GM19025 (cell line): ENCODE measurements at regions not wholly inside any gene's neighbourhood (a gene's known extent, or its start where the extent isn't known, plus 50 kb on each side); places are given as distances from the start of the nearest gene placed in this dataset.
"Not testable (repeated sequence)": the region's sequence is repeated elsewhere in the genome, so short reads cannot be mapped to it uniquely, and the experiment has no call there.

Experiments used
- ATAC-seq: cut with Tn5 transposase; IDR thresholded peaks from one replicate; pipeline ENCODE4 v1.9.1; 2021; ENCODE audit warnings: mild to moderate bottlenecking, low read depth, moderate library complexity; ENCODE audit not compliant: unreplicated experiment

DNA sequence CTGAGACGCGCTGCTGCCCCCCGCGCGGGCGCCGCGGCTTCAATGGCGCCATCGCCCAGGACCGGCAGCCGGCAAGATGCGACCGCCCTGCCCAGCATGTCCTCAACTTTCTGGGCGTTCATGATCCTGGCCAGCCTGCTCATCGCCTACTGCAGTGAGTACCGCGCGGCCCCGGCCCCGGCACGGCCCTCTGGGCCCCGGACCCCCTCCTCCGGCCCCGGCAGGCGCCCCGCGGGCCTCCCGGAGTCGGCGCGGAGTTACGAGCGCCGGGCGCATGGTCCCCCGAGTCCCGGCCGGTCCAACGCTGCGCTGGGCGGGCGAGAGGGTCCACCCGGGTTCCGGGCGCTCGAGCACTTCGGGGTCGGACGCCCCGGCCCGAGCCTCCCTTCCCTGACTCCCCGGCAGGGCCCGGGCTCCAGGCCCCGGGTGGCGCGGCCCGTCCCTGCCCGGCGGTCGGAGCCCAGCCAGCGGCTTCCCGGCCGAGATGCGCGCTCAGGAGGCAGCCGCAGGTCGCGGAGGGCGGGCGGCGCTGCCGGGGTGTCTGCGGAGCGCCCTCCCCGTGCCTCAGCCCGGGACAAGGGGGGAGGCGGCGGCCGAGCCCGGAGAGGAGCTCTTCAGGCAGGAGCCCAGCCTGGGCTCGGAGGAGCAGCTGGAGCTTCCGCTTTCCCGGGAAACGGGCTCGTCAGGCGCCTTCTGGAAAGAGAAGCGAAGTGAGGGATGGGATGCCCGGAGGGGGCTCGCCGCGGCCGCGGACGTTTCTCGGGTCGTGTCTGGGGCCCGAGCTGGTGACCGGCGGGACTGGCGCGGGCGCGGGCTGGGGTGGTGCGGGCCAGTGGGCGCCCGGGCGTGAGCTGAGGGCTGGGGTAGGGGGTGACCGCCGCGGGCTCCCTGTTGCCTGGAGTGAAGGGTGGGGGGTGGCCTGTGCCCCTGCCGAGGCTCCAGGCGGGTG lies 1337.8 kb downstream of the BRD1 start:
- ATAC-seq = no peak

DNA sequence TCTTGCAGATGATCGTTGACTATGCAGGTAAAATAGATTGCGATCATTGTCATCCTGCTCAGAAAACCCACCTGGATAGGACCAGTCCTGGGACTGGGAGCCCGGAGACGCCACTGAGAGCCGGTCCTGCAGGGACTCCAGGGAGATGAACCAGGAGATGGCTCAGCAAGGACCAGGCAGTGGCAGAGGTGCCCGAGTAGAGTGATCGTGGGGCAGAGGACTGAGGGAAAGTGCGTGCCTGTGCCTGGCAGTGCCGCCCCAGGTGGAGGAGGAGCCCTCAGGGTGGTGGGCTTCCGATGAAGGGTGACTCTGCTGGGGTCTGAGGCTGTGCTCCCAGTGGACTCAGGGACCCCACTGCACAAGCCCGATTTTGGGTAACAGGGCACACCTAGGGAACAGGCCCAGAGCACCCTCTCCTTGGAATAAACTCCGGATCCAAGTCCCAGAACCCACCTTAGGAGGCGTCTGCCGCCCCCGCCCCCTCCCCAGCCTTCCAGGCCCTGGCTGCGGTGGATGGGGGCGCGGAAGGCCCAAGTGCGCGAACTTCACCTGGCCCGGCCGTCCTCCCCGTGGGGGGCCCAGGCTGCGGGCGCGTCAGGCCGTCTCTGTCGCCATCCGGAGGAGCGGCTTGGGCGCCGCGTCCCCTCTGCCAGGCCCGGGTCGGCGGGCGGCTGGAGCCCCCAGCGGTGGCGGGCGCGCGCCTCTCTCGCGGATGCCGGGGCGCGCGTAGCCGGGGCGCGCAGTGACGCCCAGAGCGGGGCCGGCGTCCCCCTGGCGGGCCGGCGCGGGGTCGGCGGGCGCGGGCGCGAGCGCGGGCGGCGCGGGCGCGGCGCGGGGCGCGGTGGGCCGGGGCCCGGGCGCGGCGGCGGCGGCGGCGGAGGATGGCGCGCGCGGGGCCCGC lies 1338.8 kb downstream of the BRD1 start:
- ATAC-seq = no peak

DNA sequence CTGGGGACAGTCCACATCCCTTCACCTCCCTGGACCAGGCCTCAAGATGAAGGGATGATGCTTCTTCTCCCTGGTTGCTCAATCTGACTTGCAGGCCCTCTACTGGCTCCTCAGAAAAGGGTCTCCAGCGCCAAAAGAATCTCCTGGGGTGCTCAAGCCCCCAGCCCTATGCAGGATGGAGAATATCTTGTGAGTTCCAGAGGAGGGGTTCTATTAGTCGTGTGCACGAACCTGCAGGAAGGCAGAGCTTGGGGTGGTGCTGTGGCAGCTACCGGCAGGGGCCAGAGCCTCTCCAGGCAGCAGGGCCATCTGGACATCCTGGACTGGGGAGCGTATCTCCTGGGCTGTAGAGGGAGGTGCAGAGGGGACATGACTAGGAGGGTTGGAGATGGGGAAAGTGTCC lies 1339.5 kb downstream of the BRD1 start:
- ATAC-seq = no peak

DNA sequence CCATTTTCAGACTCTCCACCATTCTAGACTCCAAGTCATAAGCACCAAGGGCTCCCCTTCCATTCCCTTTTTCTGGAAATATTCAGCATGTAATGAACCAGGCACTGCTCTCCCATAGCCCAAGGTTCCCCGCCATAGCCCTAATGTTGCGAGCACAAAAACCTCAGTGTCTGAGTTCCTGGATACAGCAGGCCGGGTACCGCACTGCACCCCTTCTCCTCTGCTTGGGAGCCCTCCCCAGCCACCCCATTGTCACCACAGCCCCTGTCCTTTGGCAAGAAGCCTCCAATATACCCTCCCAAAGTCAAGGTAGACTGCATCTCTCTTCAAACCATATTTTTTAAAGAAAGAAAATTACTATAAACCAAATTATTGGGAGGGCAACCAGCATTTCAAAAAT lies 1341.1 kb downstream of the BRD1 start:
- no peak for ATAC-seq

DNA sequence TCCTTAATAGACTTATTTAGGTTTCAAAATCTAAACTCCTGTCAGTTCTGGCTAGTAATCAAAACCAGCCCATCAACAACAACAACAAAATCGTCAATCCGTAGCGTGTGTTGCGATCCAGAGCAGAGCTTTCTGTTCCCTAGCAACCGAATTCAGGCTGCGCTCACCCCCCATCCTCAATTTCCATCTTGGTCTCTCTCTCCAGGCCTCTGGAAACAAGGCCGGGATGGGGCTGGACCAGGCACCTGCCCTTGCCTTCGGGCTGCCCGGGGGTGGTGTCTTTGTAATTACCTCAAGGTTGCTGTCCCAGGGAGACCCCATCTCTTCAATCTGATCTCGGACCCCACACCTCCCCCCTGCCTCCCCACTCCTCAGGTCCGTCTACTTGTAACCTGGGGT lies 1341.5 kb downstream of the BRD1 start:
- no peak for ATAC-seq

DNA sequence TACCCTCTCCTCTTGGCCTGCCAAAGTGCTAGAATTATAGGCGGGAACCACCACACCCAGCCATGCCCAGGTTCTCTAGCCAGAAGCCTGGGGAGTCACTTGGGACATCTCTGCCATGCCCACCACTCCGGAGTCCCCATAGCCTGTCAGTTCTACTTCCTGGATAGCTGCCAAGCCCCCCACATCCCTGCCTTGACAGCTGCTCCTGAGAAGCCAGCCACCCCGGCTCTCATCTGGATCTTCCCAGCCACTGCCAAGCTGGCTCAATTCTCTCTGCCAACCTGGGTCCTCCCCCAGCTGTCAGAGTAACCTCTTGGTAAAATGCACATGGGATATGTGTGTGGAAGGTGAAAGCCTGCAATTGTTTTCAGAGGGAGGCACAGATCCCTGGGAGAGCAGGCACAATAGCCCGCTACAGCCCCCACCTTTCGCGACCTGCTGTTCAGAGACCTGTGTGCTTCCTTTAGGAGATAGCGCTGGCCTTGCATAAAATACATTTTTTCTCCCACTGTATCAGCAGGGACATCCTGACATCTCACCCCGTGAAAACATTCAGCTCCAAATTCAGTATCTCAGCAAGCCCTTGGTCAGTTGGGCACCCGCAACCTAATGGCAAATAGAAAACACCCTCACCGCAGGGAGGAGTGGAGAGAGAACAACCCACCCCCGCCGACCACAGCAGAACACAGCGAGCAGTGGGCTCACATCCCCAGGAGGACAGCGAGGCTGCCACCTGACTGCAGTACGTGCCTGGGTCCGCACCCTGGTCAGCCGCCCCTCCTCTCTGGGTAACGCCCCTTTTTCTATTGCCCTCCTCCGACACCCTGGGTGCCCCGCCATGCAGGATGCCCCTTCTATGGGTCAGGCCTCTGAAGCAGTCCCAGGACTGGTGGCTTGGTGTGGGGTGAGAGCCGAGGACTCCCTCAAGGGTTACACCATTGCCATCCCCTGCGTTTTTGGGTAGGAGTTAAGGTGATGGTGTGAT lies 1342.2 kb downstream of the BRD1 start:
- no peak for ATAC-seq

DNA sequence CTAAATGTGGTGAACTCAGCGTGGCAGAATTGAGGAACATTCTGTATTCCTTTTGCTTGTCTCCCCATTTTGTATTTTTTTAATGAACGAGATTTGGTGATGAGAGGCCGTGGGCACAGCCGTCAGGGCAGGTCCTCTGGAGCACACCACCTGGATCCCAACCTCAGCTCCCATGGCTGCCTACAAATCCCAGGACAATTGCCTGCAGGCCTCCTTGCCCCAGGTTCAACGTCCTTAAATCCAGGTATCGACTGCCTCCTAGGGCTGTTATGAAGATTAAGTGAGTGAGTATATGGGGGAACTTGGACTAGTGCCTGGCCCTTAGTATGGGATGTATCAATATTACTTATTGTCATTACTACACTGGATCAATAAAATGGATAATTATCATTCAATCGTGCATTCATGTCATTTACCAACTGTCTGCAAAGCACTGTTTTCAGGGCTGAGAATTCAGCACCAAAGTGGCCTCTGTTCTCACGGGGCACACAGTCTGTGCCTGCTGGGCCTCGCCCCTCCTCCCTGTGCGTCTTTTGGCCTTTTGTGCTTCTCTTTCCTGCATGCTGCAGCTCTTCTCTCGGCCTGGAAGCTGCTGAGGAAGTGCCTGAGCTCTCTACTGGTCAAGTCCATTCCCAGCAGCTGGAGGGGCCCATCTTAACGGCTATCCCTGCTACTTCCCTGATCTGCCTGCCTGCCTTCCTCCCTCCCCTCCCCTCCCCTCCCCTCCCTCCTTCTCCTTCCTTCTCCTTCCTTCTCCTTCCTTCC lies 1343.7 kb downstream of the BRD1 start:
- ATAC-seq = no peak

DNA sequence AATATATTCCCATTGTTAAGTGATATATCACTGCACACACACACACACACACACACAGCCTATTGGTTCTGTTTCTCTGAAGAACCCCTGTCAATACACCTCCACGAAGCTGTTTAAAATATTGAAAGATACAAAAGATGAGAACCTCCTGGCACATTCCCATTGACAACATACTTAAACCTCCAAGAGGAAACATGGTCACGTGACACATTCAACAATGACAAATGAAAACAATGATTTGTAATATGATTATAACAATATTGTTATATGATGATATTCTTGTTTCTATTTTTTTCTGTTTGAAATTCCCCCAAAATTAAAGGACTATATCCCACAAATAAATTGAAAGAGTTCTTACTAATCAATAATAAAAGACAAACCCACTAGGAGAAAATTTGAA lies 1344.9 kb downstream of the BRD1 start:
- no peak for ATAC-seq

DNA sequence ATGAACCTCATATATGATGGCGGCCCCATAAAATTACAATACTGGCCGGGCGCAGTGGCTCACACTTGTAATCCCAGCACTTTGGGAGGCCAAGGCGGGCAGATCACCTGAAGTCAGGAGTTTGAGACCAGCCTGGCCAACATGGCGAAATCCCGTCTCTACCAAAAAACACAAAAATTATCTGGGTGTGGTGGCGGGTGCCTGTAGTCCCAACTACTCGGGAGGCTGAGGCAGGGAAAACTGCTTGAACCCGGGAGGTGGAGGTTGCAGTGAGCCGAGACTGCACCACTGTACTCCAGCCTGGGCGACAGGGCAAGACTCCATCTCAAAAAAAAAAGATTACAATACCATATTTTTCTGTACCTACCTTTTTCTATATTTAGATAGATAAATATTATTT lies 1345.5 kb downstream of the BRD1 start:
- not testable (repeated sequence) for ATAC-seq

DNA sequence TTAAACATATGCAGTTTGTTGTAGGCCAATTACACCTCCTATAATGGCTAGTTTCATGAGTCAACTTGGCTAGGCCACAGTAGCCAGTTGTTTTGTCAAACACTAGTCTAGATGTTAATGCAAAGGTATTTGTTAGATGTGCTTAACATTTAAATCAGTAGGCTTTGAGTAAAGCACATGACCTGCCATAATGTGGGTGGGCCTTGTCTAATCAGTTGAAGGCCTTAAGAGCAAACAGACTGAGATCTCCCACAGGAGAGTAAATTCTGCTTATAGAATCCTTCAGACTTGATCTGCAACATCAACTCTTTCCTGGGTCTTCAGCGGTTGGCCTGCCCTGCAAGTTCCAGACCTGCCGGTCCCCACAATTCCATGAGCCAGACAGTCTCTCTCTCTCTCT lies 1345.9 kb downstream of the BRD1 start:
- no peak for ATAC-seq

DNA sequence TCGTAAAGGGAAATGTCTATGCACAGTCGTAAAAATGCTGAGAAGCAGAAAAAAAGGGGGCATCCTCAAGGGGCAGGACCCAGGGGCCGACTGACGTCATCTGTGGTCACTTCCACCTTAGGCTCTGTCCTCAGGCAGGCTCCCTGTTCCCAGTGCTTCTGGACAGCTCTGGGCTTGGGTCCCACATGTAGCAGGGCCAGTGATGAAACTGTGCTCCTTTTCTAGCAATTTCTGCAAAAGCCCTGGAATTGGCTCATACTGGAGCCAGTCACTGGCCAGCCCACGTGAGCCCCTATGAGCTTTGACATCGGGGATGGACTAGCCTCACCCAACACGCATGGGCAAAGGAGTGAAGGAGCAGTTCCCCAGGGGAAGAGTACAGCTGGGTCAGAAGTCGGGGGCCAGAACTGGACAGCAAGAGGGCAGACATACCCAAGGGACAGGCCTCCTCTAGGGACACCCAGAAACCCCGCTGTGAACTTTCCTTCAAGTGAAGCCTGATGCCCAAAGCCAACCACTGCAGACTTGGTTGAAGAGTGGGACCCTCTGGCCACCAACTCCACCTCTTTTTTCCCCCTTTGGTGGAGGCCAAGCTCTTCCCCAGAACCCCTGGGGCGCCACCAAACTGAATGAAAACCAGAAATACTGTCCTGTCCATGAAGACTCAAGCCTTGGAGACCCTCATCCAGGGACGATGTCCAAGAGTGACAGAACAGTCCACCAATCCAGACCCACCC lies 1349.0 kb downstream of the BRD1 start:
- no peak for ATAC-seq

DNA sequence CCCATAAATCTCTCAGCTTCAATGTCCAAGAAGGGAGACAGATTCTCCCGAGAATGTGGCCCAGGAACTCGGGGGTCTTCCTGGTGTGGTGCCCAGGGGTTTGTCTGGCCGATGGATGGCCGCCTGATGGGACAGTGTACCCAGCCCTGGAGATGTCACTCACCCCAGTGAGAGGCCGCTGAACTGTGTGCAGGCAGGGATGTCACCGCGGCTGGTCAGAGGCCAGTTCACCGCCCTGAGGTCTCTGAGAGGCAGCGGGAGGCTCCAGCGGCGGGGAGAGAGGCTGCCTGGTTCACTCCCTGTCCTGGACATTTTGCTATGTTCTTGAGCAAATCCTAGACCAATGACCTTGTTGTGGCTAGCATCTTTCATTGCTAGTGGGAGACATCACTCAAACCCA lies 1349.5 kb downstream of the BRD1 start:
- ATAC-seq = no peak

DNA sequence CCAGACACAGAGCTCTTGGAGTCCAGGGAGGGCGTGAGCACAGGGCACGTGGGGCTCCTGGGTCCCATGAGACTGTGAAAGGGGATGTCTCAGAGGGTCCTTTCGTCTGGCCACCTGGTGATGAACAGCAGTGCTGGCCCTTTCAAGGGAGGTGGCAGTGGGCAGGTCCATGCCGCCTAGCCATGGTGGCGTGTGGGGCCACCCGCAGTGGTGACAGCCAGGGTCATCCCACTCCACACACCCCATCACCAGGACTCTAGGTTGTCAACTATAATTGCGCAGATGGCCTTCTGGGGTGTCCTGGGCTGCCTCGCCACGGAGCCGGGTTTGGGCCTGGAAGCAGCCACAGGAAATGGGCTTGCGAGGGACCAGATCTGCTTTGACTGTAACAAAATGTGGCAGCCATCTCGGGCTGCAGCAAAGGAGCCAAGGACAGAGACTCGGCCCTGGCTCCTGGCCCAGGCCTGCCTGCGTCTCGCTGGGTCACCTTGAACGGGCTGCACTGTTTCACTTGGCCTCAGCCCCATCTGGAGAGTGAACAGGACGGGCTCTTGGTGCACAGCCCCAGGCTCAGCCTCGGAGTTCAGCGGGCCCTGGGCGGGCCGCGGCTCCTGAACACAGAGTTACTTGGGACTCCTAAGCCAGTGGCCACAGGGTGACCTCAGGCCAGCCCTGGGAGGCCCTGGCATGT lies 1350.5 kb downstream of the BRD1 start:
- no peak for ATAC-seq

DNA sequence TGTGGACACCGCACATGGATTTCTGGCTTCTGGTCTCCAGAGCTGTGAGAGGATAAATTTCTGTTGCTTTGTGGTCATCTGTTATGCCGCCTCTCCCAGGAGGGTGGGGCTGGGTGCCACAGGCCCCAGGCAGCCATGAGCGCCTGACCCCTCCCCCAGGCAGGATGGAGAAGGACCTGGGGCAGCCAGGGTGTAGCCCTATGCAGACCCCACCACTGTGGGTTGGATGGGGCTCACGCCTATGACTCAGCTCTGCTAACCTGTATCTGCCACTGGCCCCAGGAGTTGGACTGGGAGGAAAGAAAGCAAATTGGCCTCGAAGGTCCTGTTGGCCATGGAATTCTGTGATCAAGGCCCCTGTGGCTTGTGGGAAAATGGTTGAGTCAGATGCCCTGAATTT lies 1351.1 kb downstream of the BRD1 start:
- ATAC-seq = no peak

DNA sequence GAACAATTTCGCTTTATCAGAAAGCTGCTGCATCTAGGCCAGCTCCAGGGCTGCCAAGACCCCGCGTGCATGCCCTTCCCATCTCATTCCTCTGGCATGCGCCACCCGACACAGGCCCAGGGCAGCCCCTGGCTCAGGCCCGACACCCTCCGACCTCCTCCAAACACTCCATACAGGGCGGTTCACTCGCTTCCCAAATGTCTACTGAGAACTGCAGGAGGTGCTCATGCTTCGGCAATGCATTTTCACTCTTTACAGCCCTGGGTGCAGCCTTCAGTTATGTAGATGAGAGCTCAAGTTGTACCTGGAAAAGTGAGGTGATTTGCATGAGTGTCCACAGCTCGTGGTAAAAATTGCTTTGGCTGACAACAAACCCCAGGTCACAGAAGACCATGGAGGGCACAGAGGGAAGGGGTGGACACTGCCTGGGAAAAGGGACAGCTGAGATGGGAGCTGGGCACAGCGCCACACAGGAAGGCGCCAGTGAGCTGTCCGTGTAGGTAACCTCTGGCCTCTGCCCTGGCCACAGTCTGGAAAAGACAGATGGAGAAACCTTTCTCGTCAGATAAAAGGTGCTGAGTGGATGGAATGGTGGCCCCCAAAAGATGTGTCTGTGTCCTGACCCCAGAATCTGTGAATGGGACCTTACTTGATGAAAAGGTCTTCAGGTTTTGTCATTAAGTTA lies 1351.9 kb downstream of the BRD1 start:
- ATAC-seq = no peak

DNA sequence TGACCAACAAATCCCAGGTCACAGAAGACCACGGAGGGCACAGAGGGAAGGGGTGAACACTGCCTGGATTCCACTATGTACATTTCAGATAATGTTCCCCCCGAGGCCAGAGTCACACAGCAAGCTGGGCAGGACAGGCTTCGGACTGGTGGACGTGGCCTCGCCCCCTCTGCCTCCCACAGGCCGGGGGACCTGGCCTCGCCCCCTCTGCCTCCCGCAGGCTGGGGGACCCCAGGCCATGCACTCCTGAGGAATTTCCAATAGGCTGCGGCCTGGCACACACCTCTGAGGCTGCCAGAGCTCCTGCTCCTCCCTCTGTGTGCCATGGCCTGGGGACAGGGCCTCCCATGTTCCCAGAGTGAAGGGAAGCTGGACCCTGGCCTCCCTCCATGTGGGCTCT lies 1352.8 kb downstream of the BRD1 start:
- no peak for ATAC-seq

DNA sequence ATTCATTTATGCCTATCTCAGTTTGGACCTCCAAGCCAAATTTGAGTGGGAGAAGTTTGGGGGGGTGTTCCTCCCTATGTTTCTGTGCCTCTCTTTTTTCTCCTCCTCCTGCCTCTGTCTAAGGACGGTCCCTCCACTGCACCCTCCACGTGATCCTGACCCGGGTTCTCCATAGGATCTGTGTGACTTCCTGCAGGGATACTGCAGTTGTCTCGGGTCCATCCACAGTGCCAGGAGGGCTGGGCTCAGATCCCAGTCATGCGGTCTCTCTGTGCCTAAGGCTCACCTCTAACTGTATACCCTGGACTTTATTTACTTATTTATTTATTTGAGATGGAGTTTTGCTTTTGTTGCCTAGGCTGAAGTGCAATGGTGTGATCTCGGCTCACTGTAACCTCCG lies 1354.5 kb downstream of the BRD1 start:
- ATAC-seq = no peak

DNA sequence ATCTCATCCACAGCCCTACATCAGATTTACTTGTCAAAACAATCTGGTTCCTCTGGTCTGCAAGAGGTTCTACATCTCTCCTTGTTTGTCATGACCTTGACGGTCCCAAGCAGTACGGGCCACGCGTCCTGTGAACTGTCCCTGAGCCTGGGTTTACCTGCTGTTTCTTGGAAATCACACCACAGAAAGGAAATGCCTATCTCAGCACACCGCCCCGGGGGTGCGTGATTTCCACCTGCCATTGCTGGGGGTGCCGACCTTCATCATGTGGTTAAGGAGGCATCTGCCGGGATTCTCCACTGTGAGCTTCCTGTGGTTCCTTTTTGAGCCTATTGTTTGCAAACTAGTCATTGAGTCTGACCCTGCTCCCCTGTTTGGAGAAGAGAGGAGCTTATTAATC lies 1363.4 kb downstream of the BRD1 start:
- ATAC-seq = no peak
